ENCODE measurements at regions not wholly inside any gene's neighbourhood (a gene's known extent, or its start where the extent isn't known, plus 50 kb on each side); places are given as distances from the start of the nearest gene placed in this dataset.

DNA sequence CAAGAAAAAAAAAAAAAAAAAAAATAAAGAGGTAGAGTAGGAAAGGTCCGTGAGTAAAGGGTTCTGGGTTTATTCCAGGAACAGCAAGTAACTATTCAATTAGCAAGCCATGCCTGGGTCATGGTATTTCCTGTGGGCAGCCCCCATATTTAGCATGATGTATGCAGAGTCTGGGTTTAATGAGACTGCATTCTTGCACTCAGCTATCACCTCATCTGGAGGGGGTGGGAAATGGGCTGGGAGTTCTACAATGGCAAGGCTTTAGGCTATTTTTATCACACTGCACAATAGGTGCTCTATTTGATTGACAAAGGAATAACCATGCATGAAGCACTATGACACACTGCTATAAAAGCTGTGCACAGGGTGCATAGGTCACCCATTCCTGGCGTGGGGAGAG lies 104.0 kb upstream of the CCL2 start:
- no peak overlapping the region for H3K4ac ChIP-seq (ENCODE audit: low read depth, low read length)
- no TSS peak for BruUV-seq (replicated peaks)
- H3K27ac ChIP-seq (ENCODE audit: insufficient read depth, low read length) = no peak overlapping the region
- no peak overlapping the region for H3K14ac ChIP-seq (replicated peaks; ENCODE audit: low read depth, low read length)
- DNase-seq (no peak), ATAC-seq (ENCODE audit: low read depth) (no peak)
- peaks cover 22% of the 10 kb centered on the region for H3K27me3 ChIP-seq (ENCODE audit: control insufficient read depth, insufficient read depth, low read length)
- H3K79me1 ChIP-seq (ENCODE audit: low read depth in 1 of 2, low read length in 2 of 2) = no peaks in the 10 kb centered on the region
- H3K4me3 ChIP-seq (ENCODE audit: insufficient read depth, low read depth, low read length) = no peak overlapping the region
- H2AK9ac ChIP-seq (replicated peaks; ENCODE audit: low read depth, low read length, poor library complexity) = no peak overlapping the region
- no peaks in the 10 kb centered on the region for H3K9me1 ChIP-seq (ENCODE audit: insufficient read depth, low read length)
- dilution Hi-C loops (cut with HindIII; ENCODE audit: low sequenced_read_pairs, unreplicated experiment) = no loop called here
- no peak overlapping the region for H2BK15ac ChIP-seq (ENCODE audit: low read depth, low read length)
- no peak overlapping the region for H2AFZ ChIP-seq (replicated peaks; ENCODE audit: low read length, poor library complexity)
- H2BK5ac ChIP-seq (ENCODE audit: low read depth, low read length, poor library complexity, severe bottlenecking) = no peak overlapping the region
- H2AK5ac ChIP-seq (ENCODE audit: low read depth, low read length) = no peak overlapping the region
- in situ Hi-C loops (cut with MboI; ENCODE audit: low sequenced_read_pairs) = no loop called here
- H3K36me3 ChIP-seq (ENCODE audit: control insufficient read depth, insufficient read depth, low read length) = no peaks in the 10 kb centered on the region
- no peak overlapping the region for H3K18ac ChIP-seq (ENCODE audit: low read depth, low read length)
- no peak overlapping the region for H3K23ac ChIP-seq (ENCODE audit: low read depth, low read length)
- intact Hi-C loops (cut with micrococcal nuclease) = no loop called here
- WGBS, 2 experiments (ENCODE audit: extremely low coverage in 2 of 2, insufficient read length in 1 of 2) = no CpG with 5 or more reads among the region's 2 CpGs
- no peak overlapping the region for H4K8ac ChIP-seq (ENCODE audit: low read depth in 2 of 2, low read length in 2 of 2)
- H3K4me1 ChIP-seq (ENCODE audit: control insufficient read depth, insufficient read depth, low read length) = no peaks in the 10 kb centered on the region
- no peaks in the 10 kb centered on the region for H4K20me1 ChIP-seq (ENCODE audit: insufficient read depth, low read length)
- TF ChIP-seq MAFK (IDR thresholded peaks at IDR 0.05; ENCODE audit: low read depth, low read length) (no peak), BHLHE40 (IDR thresholded peaks at IDR 0.05; ENCODE audit: low read depth, low read length) (no peak), RAD21 (IDR thresholded peaks at IDR 0.05; ENCODE audit: low read length) (no peak), FOS (IDR thresholded peaks at IDR 0.05; ENCODE audit: low read depth, low read length) (no peak), POLR2A (IDR thresholded peaks at IDR 0.05; ENCODE audit: low read depth, low read length) (no peak), NFE2L2 (IDR thresholded peaks at IDR 0.05; ENCODE audit: low read depth, low read length) (no peak), RFX5 (IDR thresholded peaks at IDR 0.05; ENCODE audit: low read depth, low read length) (no peak)
- TF ChIP-seq, protein P1, sequence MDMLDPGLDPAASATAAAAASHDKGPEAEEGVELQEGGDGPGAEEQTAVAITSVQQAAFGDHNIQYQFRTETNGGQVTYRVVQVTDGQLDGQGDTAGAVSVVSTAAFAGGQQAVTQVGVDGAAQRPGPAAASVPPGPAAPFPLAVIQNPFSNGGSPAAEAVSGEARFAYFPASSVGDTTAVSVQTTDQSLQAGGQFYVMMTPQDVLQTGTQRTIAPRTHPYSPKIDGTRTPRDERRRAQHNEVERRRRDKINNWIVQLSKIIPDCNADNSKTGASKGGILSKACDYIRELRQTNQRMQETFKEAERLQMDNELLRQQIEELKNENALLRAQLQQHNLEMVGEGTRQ (IDR thresholded peaks at IDR 0.05; ENCODE audit: low read depth, low read length) = no peak
- TF ChIP-seq, protein P2, sequence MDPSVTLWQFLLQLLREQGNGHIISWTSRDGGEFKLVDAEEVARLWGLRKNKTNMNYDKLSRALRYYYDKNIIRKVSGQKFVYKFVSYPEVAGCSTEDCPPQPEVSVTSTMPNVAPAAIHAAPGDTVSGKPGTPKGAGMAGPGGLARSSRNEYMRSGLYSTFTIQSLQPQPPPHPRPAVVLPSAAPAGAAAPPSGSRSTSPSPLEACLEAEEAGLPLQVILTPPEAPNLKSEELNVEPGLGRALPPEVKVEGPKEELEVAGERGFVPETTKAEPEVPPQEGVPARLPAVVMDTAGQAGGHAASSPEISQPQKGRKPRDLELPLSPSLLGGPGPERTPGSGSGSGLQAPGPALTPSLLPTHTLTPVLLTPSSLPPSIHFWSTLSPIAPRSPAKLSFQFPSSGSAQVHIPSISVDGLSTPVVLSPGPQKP (IDR thresholded peaks at IDR 0.05; ENCODE audit: borderline replicate concordance, low read depth, low read length) = no peak
- H3K4me2 ChIP-seq (ENCODE audit: low read depth, low read length) = no peak overlapping the region
- H4K5ac ChIP-seq (ENCODE audit: low read depth, low read length) = no peak overlapping the region
- no peak overlapping the region for H4K91ac ChIP-seq (ENCODE audit: insufficient read depth, low read depth, low read length)
- no peak overlapping the region for H3K9ac ChIP-seq (ENCODE audit: low read depth, low read length)
- ChIA-PET CTCF (interaction anchor here (0.9 kb wide), 1 partner anchor 12 kb away, joined by 3 read pairs; no protein-coding TSS in a partner anchor), POLR2A (ENCODE audit: unreplicated experiment) (no interaction called here)
- H3K56ac ChIP-seq (ENCODE audit: extremely low read depth, insufficient read depth, low read length) = no peak overlapping the region
- H2BK20ac ChIP-seq (ENCODE audit: low read depth, low read length) = no peak overlapping the region
- no peaks in the 10 kb centered on the region for H3K9me3 ChIP-seq (ENCODE audit: control insufficient read depth, insufficient read depth, low read length)
- no peak overlapping the region for H2BK120ac ChIP-seq (ENCODE audit: low read depth, low read length)

Data from IMR-90 (cell line).